ENCODE measurements at regions not wholly inside any gene's neighbourhood (a gene's known extent, or its start where the extent isn't known, plus 50 kb on each side); places are given as distances from the start of the nearest gene placed in this dataset.

GRCh38 chr10:105769248-105770184 lies 1128.4 kb downstream of the SORCS3 start:
- no peak overlapping the region for H3K4me3 ChIP-seq (replicated peaks; ENCODE audit: low read depth, low read length)
- no peak for TF ChIP-seq CTCF (IDR thresholded peaks at IDR 0.05; ENCODE audit: low read depth, low read length, missing control alignments)
- DNase-seq (ENCODE audit: extremely low read depth, low read depth) = no peak

- DNase-seq (ENCODE audit: extremely low read depth, low read depth) = no peak
- H3K4me3 ChIP-seq (replicated peaks; ENCODE audit: low read depth, low read length) = no peak overlapping the region
- no peak for TF ChIP-seq CTCF (IDR thresholded peaks at IDR 0.05; ENCODE audit: low read depth, low read length, missing control alignments)
Observed at GRCh38 chr10:105763611-105764010, 1122.5 kb downstream of the SORCS3 start.

GRCh38 chr10:105761576-105762260 lies 1120.6 kb downstream of the SORCS3 start:
- H3K4me3 ChIP-seq (replicated peaks; ENCODE audit: low read depth, low read length) = no peak overlapping the region
- no peak for TF ChIP-seq CTCF (IDR thresholded peaks at IDR 0.05; ENCODE audit: low read depth, low read length, missing control alignments)
- no peak for DNase-seq (ENCODE audit: extremely low read depth, low read depth)

GRCh38 chr10:105759669-105760068 lies 1118.6 kb downstream of the SORCS3 start:
- no peak for TF ChIP-seq CTCF (IDR thresholded peaks at IDR 0.05; ENCODE audit: low read depth, low read length, missing control alignments)
- no peak overlapping the region for H3K4me3 ChIP-seq (replicated peaks; ENCODE audit: low read depth, low read length)
- DNase-seq (ENCODE audit: extremely low read depth, low read depth) = no peak

GRCh38 chr10:105758209-105758998 lies 1117.3 kb downstream of the SORCS3 start:
- no peak overlapping the region for H3K4me3 ChIP-seq (replicated peaks; ENCODE audit: low read depth, low read length)
- no peak for DNase-seq (ENCODE audit: extremely low read depth, low read depth)
- TF ChIP-seq CTCF (IDR thresholded peaks at IDR 0.05; ENCODE audit: low read depth, low read length, missing control alignments) = no peak

DNA sequence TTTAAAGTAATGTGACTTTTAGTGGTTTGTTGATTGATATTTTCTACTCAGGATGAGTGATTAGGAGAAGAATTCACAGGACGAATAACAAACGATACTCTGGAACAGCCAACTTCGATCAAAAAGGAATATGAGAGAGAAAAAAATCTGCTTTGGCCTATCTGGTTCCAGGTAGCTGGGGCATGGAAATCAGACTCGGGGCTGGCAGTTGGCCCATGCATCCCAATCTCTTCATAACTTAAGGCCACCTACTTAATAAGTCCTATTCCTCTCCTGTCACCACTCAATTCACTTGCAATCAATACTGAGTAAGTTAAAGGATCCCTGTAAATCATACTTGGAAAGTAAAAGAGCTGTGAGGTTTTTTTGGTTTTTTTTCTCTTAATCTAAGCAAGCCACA lies 1116.2 kb downstream of the SORCS3 start:
- DNase-seq (ENCODE audit: extremely low read depth, low read depth) = no peak
- no peak for TF ChIP-seq CTCF (IDR thresholded peaks at IDR 0.05; ENCODE audit: low read depth, low read length, missing control alignments)
- H3K4me3 ChIP-seq (replicated peaks; ENCODE audit: low read depth, low read length) = no peak overlapping the region

Data from HFF-Myc (cell line).